Bronchial epithelial cell (primary cell): ENCODE measurements at regions not wholly inside any gene's neighbourhood (a gene's known extent, or its start where the extent isn't known, plus 50 kb on each side); places are given as distances from the start of the nearest gene placed in this dataset.

Experiments used
- DNase-seq: peaks from one replicate; pipeline ENCODE4 v3.0.0-alpha.2; 2010; ENCODE audit warnings: low read depth
- FAIRE-seq: peaks from 2 replicates; lab custom pipeline; 2011; peaks lifted over from hg19 to GRCh38; lab: Jason Lieb, UNC
- H3K27me3 ChIP-seq: 2 replicates; pipeline ENCODE4 v1.5.1; 2011; ENCODE audit warnings: low read length; ENCODE audit not compliant: control insufficient read depth, insufficient read depth
- H3K36me3 ChIP-seq: 2 replicates; pipeline ENCODE4 v1.5.1; 2011; ENCODE audit warnings: low read length; ENCODE audit not compliant: control insufficient read depth, insufficient read depth
- H3K4me3 ChIP-seq: 2 replicates; pipeline ENCODE4 v1.5.1; 2011; ENCODE audit warnings: mild to moderate bottlenecking, low read depth, low read length, control low read depth
- CTCF ChIP-seq: IDR thresholded peaks from 2 replicates; pipeline ENCODE4 v1.5.1; 2011; ENCODE audit warnings: mild to moderate bottlenecking, moderate library complexity, low read length, control low read depth, inconsistent platforms; ENCODE audit not compliant: insufficient read depth, severe bottlenecking

GRCh38 chr5:124480964-124481363 is 265.5 kb downstream of the ZNF608 start:
- no peak for FAIRE-seq

GRCh38 chr5:124480022-124480421 is 266.4 kb downstream of the ZNF608 start:
- Histone ChIP-seq H3K27me3 (no peaks in the 10 kb centered on the region), H3K4me3 (no peak overlapping the region), H3K36me3 (no peaks in the 10 kb centered on the region)
- FAIRE-seq, result no peak
- no peak for TF ChIP-seq CTCF
- DNase-seq, result no peak

More at GRCh38 chr5:124480964-124481363, 265.5 kb downstream of the ZNF608 start:
- no peaks in the 10 kb centered on the region for H3K27me3 ChIP-seq
- DNase-seq, result no peak
- TF ChIP-seq CTCF, result no peak
- no peaks in the 10 kb centered on the region for H3K36me3 ChIP-seq
- no peak overlapping the region for H3K4me3 ChIP-seq

- no peak for TF ChIP-seq CTCF
- DNase-seq, result no peak
- no peak for FAIRE-seq
Observed at GRCh38 chr5:124478264-124478663, 268.2 kb downstream of the ZNF608 start.

GRCh38 chr5:124477577-124477976 is 268.9 kb downstream of the ZNF608 start:
- Histone ChIP-seq H3K4me3 (no peak overlapping the region), H3K27me3 (peaks cover 1% of the 10 kb centered on the region), H3K36me3 (no peaks in the 10 kb centered on the region)
- TF ChIP-seq CTCF, result no peak
- DNase-seq (no peak), FAIRE-seq (no peak)

More at GRCh38 chr5:124478264-124478663, 268.2 kb downstream of the ZNF608 start:
- Histone ChIP-seq H3K27me3 (no peaks in the 10 kb centered on the region), H3K36me3 (no peaks in the 10 kb centered on the region), H3K4me3 (no peak overlapping the region)

- H3K27me3 ChIP-seq, result peaks cover 1% of the 10 kb centered on the region
- H3K4me3 ChIP-seq, result no peak overlapping the region
- no peaks in the 10 kb centered on the region for H3K36me3 ChIP-seq
- DNase-seq, result no peak
- no peak for TF ChIP-seq CTCF
- FAIRE-seq, result no peak
Observed at GRCh38 chr5:124477062-124477461, 269.4 kb downstream of the ZNF608 start.

GRCh38 chr5:124474528-124475215 is 271.8 kb downstream of the ZNF608 start:
- DNase-seq (no peak), FAIRE-seq (no peak)
- H3K36me3 ChIP-seq, result no peaks in the 10 kb centered on the region
- no peak for TF ChIP-seq CTCF
- no peak overlapping the region for H3K4me3 ChIP-seq
- peaks cover 1% of the 10 kb centered on the region for H3K27me3 ChIP-seq
